ENCODE measurements at regions not wholly inside any gene's neighbourhood (a gene's known extent, or its start where the extent isn't known, plus 50 kb on each side); places are given as distances from the start of the nearest gene placed in this dataset.

DNA sequence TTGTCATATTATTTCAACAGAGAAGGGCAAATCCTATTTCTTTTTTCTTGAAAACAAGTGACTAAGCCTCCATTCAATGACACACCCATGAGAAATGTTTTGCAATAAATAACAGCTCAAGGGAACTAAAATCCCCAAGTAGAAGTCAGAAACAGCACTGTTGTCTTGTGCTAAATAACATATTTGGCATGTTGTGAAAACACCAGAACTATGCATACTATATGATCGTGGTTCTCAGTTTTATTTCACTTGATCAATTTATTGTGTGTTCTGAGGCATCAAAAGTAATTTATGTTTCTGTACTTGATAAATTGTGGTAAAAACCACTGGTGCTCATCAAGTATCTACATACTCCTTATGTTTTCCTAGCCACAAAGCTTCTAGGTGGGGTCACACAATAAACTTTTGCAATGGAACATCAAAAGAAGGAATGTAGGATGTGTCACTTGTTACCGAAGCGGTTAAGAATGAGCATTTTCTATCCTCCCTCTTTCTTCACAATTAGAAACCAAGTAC is 691.7 kb upstream of the CBLB start:
- no peak for ATAC-seq (ENCODE audit: insufficient read depth, low read depth)
- no peak overlapping the region for H3K9ac ChIP-seq (ENCODE audit: low read depth, low read length)
- H3K4me2 ChIP-seq (ENCODE audit: insufficient read depth, low read length), result no peak overlapping the region
- H3K27me3 ChIP-seq (ENCODE audit: insufficient read depth, low read length, poor library complexity), result no peaks in the 10 kb centered on the region
- TF ChIP-seq, protein P1, sequence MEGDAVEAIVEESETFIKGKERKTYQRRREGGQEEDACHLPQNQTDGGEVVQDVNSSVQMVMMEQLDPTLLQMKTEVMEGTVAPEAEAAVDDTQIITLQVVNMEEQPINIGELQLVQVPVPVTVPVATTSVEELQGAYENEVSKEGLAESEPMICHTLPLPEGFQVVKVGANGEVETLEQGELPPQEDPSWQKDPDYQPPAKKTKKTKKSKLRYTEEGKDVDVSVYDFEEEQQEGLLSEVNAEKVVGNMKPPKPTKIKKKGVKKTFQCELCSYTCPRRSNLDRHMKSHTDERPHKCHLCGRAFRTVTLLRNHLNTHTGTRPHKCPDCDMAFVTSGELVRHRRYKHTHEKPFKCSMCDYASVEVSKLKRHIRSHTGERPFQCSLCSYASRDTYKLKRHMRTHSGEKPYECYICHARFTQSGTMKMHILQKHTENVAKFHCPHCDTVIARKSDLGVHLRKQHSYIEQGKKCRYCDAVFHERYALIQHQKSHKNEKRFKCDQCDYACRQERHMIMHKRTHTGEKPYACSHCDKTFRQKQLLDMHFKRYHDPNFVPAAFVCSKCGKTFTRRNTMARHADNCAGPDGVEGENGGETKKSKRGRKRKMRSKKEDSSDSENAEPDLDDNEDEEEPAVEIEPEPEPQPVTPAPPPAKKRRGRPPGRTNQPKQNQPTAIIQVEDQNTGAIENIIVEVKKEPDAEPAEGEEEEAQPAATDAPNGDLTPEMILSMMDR (IDR thresholded peaks at IDR 0.05; ENCODE audit: borderline replicate concordance, extremely low read depth, low read length, poor library complexity, severe bottlenecking), result no peak
- TF ChIP-seq EZH2 (IDR thresholded peaks at IDR 0.05; ENCODE audit: borderline replicate concordance, low read depth, low read length, severe bottlenecking), result no peak
- DNase-seq, result no peak
- H3K36me3 ChIP-seq (ENCODE audit: insufficient read depth, low read length), result no peaks in the 10 kb centered on the region
- H3K4me1 ChIP-seq (ENCODE audit: insufficient read depth, low read length), result no peaks in the 10 kb centered on the region
- H3K27ac ChIP-seq (ENCODE audit: low read length), result no peak overlapping the region
- H2AFZ ChIP-seq (ENCODE audit: low read depth, low read length), result no peak overlapping the region
- no peaks in the 10 kb centered on the region for H3K79me2 ChIP-seq (ENCODE audit: insufficient read depth, low read length)
- no peak overlapping the region for H3K4me3 ChIP-seq (ENCODE audit: low read depth in 1 of 2, low read length in 2 of 2)
- no peaks in the 10 kb centered on the region for H3K9me3 ChIP-seq (ENCODE audit: insufficient read depth, low read length, severe bottlenecking)
- H4K20me1 ChIP-seq (ENCODE audit: insufficient read depth, low read length), result no peaks in the 10 kb centered on the region

DNA sequence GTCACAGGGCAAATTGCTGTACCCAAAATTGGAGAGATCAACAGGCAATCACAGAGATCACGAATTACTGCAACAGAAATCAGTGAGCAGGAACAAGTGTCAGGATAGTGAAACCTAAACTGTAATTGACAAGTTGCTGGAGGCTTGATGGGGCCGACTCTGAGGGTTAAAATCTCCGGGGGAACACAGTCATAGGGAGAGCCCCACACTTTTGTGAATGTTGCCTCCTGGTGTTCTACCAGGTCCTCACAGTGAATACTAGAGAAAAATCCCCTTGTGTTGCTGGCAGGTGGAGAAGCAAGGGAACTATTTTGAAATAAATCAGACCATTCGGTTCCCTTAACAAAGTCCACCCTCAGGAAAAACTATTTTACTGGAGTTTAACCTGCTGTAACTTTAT is 697.5 kb upstream of the CBLB start:
- H3K4me2 ChIP-seq (ENCODE audit: insufficient read depth, low read length), result no peak overlapping the region
- H3K27ac ChIP-seq (ENCODE audit: low read length), result no peak overlapping the region
- H3K27me3 ChIP-seq (ENCODE audit: insufficient read depth, low read length, poor library complexity), result no peaks in the 10 kb centered on the region
- H3K36me3 ChIP-seq (ENCODE audit: insufficient read depth, low read length), result no peaks in the 10 kb centered on the region
- TF ChIP-seq, protein P1 (IDR thresholded peaks at IDR 0.05; ENCODE audit: borderline replicate concordance, extremely low read depth, low read length, poor library complexity, severe bottlenecking), result no peak
- no peak for TF ChIP-seq EZH2 (IDR thresholded peaks at IDR 0.05; ENCODE audit: borderline replicate concordance, low read depth, low read length, severe bottlenecking)
- DNase-seq, result no peak
- no peaks in the 10 kb centered on the region for H3K79me2 ChIP-seq (ENCODE audit: insufficient read depth, low read length)
- no peaks in the 10 kb centered on the region for H3K4me1 ChIP-seq (ENCODE audit: insufficient read depth, low read length)
- H4K20me1 ChIP-seq (ENCODE audit: insufficient read depth, low read length), result no peaks in the 10 kb centered on the region
- ATAC-seq (ENCODE audit: insufficient read depth, low read depth), result peak; percentile 35; the same call in 1 of the 3 replicates
- H3K9ac ChIP-seq (ENCODE audit: low read depth, low read length), result no peak overlapping the region
- no peak overlapping the region for H2AFZ ChIP-seq (ENCODE audit: low read depth, low read length)
- no peaks in the 10 kb centered on the region for H3K9me3 ChIP-seq (ENCODE audit: insufficient read depth, low read length, severe bottlenecking)
- no peak overlapping the region for H3K4me3 ChIP-seq (ENCODE audit: low read depth in 1 of 2, low read length in 2 of 2)

DNA sequence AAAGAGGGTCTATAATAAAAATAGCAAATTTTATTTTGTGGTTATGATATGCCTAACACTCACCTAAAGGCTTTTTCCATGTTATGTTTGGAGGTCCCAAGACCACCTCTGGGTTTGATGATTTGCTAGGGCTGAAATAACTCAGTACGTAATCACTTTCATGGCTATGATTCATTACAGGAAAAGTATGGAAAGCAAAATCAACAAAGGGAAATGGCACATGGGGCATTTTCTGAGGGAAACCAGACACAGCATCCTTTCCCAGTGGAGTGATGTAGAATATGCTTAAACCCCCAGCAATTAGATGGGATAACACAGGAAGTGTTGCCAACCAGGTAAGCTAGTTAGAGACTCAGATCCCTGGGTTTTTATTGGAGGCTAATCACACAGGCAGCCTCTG is 701.6 kb upstream of the CBLB start:
- Histone ChIP-seq H3K4me1 (ENCODE audit: insufficient read depth, low read length) (no peaks in the 10 kb centered on the region), H3K4me3 (ENCODE audit: low read depth in 1 of 2, low read length in 2 of 2) (no peak overlapping the region), H3K9ac (ENCODE audit: low read depth, low read length) (no peak overlapping the region), H3K9me3 (ENCODE audit: insufficient read depth, low read length, severe bottlenecking) (no peaks in the 10 kb centered on the region), H2AFZ (ENCODE audit: low read depth, low read length) (no peak overlapping the region), H3K27ac (ENCODE audit: low read length) (no peak overlapping the region), H3K36me3 (ENCODE audit: insufficient read depth, low read length) (no peaks in the 10 kb centered on the region), H3K79me2 (ENCODE audit: insufficient read depth, low read length) (no peaks in the 10 kb centered on the region), H3K27me3 (ENCODE audit: insufficient read depth, low read length, poor library complexity) (no peaks in the 10 kb centered on the region), H3K4me2 (ENCODE audit: insufficient read depth, low read length) (no peak overlapping the region), H4K20me1 (ENCODE audit: insufficient read depth, low read length) (no peaks in the 10 kb centered on the region)
- ATAC-seq (ENCODE audit: insufficient read depth, low read depth), result no peak
- DNase-seq, result no peak
- no peak for TF ChIP-seq EZH2 (IDR thresholded peaks at IDR 0.05; ENCODE audit: borderline replicate concordance, low read depth, low read length, severe bottlenecking)
- TF ChIP-seq, protein P1 (IDR thresholded peaks at IDR 0.05; ENCODE audit: borderline replicate concordance, extremely low read depth, low read length, poor library complexity, severe bottlenecking), result no peak

DNA sequence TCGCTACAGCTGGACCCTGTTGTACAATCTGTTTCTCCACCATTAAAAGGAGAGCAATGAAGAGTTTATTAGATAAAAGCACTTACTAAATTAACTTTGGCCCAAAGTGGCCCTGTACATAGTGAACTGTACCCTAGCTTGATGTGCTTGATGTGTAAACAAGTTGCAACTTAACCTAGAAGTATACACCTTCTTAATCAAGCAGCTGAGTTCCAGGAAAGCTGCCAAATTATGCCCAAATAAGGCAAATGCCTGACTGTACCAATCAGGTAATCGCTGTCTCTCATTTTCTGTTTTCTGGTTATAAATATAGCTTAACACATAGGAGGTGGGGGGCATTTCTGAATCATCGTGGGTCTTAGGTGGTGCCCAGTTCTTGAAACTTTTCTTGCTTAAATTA is 704.8 kb upstream of the CBLB start:
- ATAC-seq (ENCODE audit: insufficient read depth, low read depth) (no peak), DNase-seq (no peak)
- Histone ChIP-seq H3K4me2 (ENCODE audit: insufficient read depth, low read length) (no peak overlapping the region), H3K27ac (ENCODE audit: low read length) (no peak overlapping the region), H3K9me3 (ENCODE audit: insufficient read depth, low read length, severe bottlenecking) (no peaks in the 10 kb centered on the region), H3K36me3 (ENCODE audit: insufficient read depth, low read length) (no peaks in the 10 kb centered on the region), H3K4me3 (ENCODE audit: low read depth in 1 of 2, low read length in 2 of 2) (no peak overlapping the region), H3K27me3 (ENCODE audit: insufficient read depth, low read length, poor library complexity) (no peaks in the 10 kb centered on the region), H3K79me2 (ENCODE audit: insufficient read depth, low read length) (no peaks in the 10 kb centered on the region), H3K9ac (ENCODE audit: low read depth, low read length) (no peak overlapping the region), H3K4me1 (ENCODE audit: insufficient read depth, low read length) (no peaks in the 10 kb centered on the region), H4K20me1 (ENCODE audit: insufficient read depth, low read length) (no peaks in the 10 kb centered on the region), H2AFZ (ENCODE audit: low read depth, low read length) (0 out of 2 replicates have a peak overlapping the region, but pooled peaks have one; percentile 36)
- TF ChIP-seq, protein P1 (IDR thresholded peaks at IDR 0.05; ENCODE audit: borderline replicate concordance, extremely low read depth, low read length, poor library complexity, severe bottlenecking), result no peak
- TF ChIP-seq EZH2 (IDR thresholded peaks at IDR 0.05; ENCODE audit: borderline replicate concordance, low read depth, low read length, severe bottlenecking), result no peak
